ENCODE measurements at regions not wholly inside any gene's neighbourhood (a gene's known extent, or its start where the extent isn't known, plus 50 kb on each side); places are given as distances from the start of the nearest gene placed in this dataset.
A peak's percentile ranks its signal among the peaks of the same experiment; 100 is the strongest.

DNA sequence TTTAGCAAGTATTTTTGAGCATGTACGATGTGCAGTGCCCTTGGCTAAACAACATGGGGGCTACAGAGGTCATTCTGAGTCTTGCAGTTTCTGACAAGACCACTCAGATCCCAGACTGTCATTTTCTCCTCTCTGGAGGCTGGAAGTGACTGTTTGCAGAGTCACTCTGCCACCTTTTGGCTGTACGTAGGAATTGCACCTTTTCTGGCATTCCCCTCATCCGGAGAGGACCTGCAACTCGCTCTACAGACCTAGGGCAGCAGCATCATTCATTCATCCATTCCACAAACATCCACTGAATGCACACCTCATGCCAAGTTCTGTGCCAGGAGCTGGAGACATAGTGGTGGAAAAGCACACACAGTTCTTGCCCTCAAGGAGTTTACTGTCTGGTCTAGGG lies 160.4 kb upstream of the GPR101 start:
- TF ChIP-seq MYC (IDR thresholded peaks at IDR 0.05; ENCODE audit: low read depth, low read length) (no peak), POLR2A (IDR thresholded peaks at IDR 0.05; ENCODE audit: extremely low read depth, insufficient read length) (no peak)
- TF ChIP-seq, protein P1, sequence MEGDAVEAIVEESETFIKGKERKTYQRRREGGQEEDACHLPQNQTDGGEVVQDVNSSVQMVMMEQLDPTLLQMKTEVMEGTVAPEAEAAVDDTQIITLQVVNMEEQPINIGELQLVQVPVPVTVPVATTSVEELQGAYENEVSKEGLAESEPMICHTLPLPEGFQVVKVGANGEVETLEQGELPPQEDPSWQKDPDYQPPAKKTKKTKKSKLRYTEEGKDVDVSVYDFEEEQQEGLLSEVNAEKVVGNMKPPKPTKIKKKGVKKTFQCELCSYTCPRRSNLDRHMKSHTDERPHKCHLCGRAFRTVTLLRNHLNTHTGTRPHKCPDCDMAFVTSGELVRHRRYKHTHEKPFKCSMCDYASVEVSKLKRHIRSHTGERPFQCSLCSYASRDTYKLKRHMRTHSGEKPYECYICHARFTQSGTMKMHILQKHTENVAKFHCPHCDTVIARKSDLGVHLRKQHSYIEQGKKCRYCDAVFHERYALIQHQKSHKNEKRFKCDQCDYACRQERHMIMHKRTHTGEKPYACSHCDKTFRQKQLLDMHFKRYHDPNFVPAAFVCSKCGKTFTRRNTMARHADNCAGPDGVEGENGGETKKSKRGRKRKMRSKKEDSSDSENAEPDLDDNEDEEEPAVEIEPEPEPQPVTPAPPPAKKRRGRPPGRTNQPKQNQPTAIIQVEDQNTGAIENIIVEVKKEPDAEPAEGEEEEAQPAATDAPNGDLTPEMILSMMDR (IDR thresholded peaks at IDR 0.05; ENCODE audit: low read depth, low read length) = peak; percentile 68
- TF ChIP-seq, protein P2, sequence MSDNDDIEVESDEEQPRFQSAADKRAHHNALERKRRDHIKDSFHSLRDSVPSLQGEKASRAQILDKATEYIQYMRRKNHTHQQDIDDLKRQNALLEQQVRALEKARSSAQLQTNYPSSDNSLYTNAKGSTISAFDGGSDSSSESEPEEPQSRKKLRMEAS (IDR thresholded peaks at IDR 0.05; ENCODE audit: low read depth, low read length) = no peak

Data from NB4 (cell line).